CD1c-positive myeloid dendritic cell (primary cell): ENCODE measurements at regions not wholly inside any gene's neighbourhood (a gene's known extent, or its start where the extent isn't known, plus 50 kb on each side); places are given as distances from the start of the nearest gene placed in this dataset.
"Not testable (repeated sequence)": the region's sequence is repeated elsewhere in the genome, so short reads cannot be mapped to it uniquely, and the experiment has no call there.

Source experiments
- DNase-seq: peaks from one replicate; pipeline ENCODE4 v3.0.0-alpha.2; 2016; ENCODE audit errors: extremely low spot score

DNA sequence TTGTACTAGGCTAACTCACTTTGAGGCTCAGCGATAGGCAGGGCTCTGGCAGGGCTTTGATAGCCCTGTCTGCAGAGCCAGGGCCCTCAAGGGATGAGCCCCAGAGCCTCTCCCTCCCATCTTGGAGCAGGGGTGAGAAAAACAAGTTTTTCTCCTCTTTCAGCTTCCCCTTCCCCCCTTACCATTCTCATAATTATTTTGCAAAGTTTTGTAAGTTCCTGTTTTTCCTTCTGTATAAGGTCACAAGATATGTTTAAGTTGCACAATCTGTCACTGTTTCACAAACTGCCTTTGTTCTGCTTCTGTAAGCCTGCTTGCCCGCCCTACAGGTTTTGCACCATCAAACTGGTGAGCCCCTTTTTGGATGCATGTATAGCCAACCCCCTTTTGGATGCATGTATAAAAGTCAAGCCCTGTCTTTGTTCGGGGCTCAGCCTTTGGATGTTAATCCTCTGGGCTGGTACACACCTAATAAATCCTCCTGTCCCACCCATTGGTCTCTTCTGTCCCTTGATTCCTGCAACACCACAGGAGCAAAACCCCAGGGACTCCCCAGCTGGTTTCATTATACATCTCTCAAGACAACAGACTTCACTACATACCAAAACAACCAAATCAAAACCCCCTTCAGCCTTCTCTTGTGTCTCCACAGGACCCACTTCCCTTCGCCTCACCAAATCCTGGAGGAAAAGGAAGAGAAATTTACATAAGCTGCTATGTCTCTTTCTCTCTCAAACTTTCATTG is 52.5 kb upstream of the RESF1 start:
- DNase-seq = peak; percentile 93

DNA sequence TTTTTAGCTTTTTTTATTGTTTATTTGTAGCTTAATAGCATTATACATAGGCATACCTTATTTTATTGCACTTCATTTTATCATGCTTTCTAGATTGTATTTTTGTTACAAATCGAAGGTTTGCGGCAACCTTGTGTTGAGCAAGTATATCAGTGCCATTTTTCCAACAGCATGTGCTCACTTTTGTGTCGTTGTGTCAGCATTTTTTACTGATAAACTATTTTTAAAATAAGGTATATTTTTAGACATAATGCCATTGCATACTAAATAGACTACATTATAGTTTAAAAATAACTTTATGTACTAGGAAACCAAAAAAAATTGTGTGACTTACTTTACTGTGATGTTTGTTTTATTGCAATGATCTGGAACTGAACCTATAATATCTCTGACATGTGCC is 56.2 kb upstream of the RESF1 start:
- no peak for DNase-seq

DNA sequence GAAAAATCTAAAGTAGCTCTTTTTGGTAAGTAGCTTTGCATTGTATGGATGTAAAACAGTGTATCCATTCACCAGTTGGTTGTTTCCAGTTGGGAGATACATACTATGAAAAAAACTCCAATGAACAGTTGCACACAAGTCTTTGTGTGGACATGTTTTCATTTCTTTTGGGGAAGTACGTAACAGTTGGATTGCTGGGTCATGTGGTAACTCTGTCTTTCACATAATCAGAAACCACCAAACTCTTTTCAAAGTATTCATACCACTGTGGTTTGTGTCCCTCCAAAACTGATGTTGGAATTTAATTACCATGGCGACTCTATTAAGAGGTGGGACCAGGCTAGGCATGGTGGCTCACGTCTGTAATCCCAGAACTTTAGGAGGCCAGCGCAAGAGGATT is 58.9 kb upstream of the RESF1 start:
- no peak for DNase-seq

DNA sequence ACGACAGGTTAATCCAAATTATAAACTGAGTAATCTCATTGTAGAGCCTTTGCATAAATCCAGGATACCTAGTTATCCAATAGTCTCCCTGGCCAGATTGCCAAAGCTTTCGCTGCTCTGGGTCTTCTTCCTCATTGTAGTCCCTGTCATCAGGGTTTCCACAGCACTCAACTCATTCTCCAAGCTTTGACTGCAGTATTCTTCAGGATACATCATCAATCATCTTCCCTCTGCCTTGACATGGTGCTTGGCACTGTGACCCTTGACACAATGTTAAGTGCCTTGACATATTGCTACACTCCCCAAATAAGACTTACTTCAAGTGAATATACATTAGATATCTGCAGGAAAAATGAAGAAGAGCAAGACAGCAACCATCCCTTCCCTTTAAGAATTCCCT is 60.1 kb upstream of the RESF1 start:
- peak; percentile 24 for DNase-seq

DNA sequence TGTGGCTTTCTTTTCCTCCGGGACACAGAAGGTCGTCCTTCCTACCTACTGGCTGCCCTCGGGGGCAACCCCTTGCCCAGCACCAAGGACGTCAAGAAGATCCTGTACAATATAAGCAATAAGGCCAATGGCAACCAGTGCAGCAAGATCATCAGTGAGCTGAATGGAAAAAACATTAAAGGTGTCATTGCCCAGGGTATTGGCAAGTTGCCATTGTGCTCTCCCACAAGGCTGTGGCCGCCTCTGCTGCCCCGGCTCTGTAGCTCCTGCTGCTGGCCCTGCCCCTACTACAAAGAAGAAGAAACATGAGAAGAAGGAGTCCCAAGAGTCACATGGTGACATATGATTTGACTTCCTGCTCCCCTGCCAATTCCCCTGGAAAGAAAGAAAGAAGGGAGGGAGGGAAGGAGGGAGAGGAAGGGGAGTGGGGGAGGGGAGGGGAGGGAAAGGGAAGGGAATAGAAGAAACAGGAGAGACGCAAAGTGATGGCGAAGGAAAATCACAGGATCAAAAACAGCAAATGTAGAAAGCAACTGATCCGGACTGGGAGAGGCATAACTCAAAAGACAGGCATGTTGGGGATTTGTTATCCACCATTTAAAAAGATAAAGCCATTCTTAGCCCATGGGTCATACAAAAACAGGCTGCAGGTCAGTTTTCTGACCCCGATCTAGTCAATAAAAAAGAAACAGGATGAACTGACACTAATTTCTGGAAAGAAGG is 61.3 kb upstream of the RESF1 start:
- DNase-seq = peak; percentile 9

DNA sequence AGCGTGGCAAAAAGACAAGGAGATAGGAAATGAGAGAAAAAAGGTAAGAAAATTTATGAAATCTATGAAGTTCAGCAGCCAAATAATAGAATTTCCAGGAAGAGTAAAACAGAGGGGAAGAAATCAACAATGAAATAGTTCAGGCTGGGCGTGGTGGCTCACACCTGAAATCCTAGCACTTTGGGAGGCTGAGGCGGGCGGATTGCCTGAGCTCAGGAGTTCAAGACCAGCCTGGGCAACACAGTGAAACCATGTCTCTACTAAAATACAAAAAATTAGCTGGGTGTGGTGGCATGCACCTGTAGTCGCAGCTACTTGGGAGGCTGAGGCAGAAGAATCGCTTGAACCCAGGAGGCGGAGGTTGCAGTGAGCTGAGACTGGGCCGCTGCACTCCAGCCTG is 62.1 kb upstream of the RESF1 start:
- DNase-seq = not testable (repeated sequence)

DNA sequence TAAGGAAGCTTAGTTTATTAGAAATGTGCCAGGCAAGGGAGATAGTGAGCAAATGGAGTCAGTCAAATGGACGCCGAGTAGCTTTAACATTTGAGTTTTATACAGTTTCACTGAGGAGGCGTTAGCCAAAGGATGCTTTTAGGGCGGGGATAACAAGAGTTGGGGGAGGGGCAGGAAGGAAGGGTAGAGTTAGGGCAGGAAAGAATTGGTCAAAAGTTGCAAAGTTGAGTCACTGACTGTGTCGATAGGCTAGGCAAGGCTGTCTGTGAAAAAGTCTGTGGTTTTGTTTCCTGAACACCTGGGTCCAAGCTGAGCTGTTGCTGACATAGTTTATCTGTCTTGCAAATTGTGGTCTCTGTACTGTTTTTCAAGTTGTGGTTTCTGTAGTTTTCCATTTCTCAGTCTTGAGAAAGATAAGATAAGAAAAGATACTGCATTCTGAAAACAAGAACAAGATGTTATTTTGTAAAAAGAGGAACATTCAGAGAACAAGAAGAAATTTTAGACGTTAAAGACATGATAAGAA is 62.6 kb upstream of the RESF1 start:
- DNase-seq = peak; percentile 70

DNA sequence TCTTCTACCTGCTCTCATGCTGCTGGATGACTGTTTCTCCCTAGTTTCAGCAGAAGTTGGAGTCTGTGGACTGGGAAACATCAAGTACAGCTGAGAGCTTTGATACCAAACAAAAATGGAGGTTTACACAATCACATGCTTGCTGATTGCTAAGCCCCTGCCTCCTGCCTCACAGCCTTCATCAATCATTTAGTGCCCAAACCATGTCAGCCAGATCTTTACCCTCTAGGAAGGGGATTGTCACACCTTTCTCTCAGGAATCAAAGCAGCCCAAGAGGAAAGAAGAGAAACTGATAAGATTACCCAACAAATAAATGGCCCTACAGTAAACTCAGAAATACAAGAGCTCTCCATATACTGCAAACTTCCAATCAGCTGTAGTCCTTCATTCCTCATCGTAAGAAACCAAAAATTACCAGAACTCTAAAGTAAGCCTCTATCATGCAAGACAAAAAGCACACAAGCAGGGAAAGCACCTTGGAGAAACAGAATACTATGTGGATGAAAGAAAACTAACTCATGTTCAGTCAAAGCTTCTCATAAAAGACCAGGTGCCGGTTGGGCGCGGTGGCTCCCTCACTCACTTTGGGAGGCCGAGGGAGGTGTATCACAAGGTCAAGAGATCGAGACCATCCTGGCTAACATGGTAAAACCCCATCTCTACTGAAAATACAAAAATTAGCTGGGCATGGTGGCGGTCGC is 63.6 kb upstream of the RESF1 start:
- DNase-seq = no peak

DNA sequence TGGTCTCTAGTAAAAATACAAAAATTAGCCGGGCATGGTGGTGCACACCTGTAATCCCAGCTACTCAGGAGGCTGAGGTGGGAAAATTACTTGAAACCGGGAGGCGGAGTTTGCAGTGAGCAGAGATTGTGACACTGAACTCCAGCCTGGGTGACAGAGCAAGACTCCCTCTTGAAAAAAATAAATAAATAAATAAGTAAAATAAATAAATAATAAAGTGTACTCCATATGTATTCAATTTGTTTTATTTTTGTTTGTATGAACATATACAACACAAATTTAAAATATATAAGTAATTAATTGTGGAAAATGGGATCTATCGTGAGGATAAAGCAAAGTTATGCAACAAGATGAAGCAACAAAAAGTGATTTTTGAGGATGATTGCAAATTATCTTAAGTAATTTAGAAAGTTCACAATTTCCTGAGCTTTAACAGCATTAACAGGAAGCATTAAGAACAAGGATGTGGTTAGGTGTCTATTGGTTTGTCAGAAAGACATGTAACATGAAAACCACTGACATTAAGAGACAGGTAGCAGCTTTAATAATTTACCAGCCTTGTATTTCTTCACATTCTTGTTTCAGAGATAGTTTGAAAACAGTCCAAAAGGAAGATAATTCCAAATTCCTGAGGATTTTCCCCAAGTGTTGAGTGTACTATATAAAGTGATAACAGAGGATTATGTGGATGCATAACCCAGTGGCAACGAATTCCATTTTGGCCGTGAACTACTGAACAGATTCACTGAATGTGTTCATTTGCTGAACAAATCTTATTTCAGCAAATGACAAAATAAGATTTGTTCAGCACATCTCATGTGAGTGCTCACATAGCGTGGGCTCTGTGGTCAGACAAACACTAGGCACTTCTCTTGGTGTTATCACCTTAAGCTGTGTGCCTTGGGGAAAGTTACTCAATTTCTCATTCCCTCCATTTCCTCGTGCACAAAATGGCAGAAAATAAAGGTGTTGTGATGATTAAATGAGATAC is 68.6 kb upstream of the RESF1 start:
- peak; percentile 50 for DNase-seq

DNA sequence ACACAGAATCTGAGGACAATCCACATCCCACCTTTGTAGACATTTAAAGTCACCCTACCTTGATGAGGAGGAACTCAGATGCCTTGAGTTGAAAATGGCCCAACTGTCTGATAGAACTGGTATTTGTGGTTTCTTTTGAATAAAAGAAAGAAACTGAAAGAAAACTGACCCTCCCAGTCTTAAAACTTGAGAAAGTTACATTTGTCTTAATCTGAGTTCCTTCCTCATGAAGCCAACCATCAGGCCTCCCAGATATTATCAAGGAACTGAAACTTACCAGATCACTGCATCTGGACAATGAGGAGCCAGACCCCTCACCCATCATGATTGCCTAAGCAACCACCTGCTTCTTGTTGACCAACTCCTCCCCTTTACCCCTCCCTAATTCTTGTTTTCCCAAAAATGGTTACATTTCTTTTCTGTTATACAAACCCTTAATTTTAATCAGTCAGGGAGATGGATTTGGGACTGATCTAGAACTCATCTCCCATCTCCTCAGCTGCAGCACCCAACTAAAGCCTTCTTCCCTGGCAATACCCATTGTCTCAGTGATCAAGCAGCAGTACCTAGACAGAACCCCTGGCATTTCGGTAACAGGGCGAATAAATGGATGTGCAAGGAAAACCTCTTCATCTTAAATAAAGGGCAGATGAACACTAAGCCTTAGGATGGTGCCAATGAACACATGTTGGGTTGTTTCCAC is 72.0 kb upstream of the RESF1 start:
- peak; percentile 50 for DNase-seq

DNA sequence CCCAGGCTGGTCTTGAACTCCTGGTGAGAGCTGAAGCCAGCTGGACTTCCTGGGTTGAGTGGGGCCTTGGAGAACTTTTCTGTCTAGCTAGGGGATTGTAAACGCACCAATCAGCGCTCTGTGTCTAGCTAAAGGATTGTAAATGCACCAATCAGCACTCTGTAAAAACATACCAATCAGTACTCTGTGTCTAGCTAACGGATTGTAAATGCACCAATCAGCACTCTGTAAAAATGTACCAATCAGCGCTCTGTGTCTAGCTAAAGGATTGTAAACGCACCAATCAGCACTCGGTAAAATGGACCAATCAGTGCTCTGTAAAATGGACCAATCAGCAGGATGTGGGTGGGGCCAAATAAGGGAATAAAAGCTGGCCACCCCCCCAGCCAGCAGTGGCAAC is 76.5 kb upstream of the RESF1 start:
- DNase-seq = not testable (repeated sequence)

DNA sequence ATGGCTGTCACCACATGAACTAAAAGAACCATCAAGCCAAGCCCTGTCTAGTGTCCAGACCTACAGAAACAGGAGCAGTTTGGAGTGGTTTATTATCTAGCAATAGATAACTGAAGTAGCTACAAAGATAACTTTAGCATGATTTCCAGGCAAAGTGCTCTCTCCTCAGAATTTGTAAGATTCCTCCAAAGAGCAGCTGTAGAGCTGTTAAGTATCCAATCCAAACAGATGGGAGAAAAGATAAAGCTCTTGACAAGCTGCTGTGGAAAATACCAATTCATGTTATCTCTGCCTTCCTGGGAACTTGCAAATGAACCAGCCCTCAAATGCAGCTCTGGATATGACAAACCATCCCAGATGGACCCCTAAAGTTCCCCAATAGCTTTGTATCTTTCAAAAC is 78.9 kb upstream of the RESF1 start:
- DNase-seq = no peak

DNA sequence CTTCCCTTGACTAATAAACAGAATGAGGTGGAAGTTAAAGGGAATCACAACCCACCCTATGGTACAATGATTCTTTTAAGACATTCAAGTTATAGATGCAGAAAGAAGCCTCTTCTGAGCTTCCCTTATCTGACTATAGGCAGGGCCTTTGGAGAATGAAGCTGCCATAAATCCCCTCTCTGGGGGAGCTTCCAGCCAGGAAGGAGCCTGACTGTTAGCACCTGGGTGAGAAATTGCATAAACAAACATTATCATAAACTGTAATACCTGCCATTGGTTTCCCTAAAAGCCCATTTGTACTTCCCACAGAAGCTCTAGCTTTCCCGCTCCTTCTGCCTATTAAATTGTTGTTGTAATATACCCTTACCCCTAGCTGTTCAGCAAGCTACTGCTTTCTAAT is 81.3 kb upstream of the RESF1 start:
- no peak for DNase-seq

DNA sequence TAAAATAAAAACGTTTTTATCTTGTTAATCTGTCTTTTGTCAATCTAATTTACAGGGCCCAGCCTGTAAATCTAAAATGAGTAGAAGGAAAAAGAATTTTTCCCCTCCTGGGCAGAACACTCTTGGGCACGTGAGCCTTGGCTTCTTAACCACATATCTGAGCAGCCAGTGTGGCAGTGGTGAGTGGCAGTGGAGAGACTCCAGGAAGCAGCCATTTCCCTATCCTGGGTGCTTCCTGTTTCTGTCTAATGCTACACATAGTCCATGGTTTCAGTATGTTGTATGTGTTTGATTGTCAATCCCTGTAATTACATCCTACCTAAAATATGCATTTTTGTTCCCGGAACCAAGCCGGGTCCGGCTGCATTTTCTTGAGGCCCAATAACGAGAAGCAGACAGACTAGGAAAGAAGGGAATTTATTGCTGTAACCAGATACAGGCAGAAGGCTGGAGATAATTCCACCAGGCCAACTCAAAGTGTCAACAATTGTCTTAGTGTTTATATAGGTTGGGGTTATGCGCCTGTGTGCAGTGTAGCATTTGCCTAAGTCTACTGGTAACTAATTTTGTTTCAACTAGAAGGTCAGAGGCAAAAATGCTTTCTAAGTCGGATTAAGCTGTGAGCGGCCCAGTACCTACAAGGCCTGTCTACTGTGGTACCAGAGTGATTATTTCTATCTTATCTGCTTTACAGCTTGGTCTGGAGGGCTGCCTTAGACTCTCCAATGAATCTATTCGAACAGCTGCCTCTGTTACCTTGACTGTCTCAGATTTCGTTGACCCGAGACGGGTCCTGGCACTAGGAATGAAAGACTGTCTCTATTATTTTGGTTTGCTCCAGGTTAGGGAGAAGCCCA is 82.4 kb upstream of the RESF1 start:
- DNase-seq = peak; percentile 76

DNA sequence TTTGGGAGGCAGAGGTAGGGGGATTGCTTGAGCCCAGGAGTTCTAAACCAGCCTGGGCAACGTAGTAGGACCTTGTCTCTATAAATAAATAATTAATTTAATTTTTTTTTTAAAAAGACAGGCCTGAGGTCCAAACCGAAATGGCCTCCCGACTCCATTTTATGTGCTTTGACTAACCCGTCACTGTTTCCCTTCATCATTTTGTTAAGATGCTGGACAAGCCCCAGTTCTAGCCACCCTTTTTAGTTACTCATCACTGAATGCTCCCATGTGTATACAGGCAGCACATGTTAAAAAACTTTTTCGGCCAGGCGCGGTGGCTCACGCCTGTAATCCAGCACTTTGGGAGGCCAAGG is 83.6 kb upstream of the RESF1 start:
- DNase-seq = no peak

DNA sequence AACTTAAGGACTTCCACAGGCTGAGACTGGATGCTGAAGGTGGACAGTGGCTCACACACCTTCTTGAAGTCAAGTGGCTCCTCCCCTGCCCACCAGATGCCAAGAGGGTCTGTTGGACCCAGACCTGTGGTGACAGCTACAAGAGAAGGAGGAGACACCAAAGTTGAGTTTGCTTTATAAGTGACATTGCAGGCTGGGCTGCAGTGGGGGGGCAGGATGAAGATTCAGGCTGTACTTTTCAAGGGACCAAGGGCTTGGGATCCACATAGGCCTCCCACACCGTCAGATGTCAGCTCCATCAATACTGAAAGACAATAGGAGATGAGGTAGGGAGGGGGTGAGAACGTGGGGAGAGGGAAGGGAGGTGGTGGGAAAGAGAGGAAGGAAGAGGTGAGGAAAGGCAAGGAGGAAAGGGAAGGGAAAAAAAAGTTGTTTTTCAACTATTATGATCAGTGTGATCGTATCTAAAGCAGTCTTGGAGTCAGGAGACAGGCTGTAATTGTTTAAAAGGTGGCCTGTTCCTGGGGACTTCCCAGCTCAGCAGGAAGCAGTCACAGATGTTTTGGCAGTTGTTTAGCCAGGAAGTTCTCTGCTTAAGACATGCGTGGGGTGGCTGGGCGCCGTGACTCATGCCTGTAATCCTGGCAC is 84.1 kb upstream of the RESF1 start:
- DNase-seq = peak; percentile 76

DNA sequence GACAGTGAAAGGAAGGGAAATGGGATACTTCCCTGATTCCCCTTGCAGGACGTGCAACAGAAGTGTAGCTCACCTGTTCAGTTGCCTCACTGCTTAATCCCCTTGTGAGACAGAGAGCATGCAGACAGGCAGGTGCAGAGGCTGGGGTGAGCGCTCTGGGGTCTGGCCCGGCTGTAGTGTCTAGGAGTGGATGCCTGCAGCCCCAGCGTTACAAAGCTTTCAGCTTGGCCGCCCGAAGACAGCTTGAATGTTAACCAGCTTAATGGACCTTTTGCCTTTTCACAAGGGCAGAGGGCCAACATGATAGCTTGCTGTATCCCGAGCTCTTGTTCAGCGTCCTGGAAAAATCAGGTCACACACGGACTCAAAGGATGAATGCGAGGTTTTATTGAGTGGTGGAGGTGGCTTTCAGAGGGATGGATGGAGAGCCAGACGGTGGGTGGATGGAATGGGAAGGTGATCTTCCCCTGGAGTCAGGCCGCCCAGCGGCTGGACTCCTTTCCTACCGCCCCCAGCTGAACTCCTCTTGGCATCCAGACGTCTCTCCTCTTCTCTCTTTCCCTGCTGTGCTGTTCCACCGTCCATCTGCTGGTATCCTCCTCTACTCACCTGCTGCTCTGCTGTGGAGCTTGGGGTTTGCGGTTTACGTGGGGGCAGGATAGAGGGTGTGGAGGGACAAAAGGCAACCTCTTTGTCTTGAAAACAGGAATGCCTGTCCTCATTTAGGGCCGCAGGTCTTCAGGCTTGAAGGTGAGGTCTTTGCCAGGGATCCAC is 86.2 kb upstream of the RESF1 start:
- DNase-seq = no peak

DNA sequence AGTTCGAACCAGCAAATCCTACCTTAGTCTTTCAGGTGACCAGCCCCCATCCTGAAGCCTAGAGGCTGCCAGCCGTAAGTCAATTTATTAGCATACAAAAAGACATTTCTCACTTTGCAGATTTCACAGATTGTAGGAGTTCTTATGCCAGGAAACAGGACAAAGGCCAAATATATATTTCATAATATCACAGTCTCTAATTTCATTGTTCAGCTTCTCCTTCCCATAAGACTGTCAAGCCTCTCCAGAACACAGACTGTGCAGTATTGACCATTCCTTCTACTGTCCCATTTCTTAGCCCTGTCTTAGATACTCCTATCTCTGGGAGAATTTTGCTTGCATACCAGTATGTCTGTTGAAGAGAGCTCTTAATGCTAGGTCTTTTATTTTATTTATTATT is 89.2 kb upstream of the RESF1 start:
- DNase-seq = no peak

DNA sequence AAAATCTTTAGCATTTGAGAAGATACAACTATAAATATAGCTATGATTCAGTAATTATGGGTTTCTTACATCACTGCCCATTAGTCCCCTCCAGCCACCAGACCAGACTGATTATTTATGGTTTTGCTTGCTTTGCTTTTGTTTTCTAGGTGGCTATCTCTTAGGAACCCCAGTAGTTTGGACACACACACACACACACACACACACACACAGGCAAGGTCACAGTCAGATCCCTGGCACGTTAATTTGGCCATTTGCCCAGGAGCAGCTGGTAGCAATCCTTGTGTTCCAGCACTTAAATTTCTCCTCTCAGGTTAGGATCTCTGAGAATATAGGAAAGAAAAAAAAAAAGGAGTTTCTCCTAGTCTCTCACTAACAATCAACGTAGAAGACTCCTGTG is 90.2 kb upstream of the RESF1 start:
- DNase-seq = no peak
